Effector CD8-positive, alpha-beta T cell (primary cell): ENCODE measurements at regions not wholly inside any gene's neighbourhood (a gene's known extent, or its start where the extent isn't known, plus 50 kb on each side); places are given as distances from the start of the nearest gene placed in this dataset.

Experiments used
- DNase-seq: peaks from one replicate; lab custom pipeline; 2025; lab: John Stamatoyannopoulos, UW

- DNase-seq = no peak
These were observed 617.9 kb upstream of the MKI67 start for GRCh38 chr10:128744092-128744491.

GRCh38 chr10:128744811-128745305 is 618.6 kb upstream of the MKI67 start:
- DNase-seq = no peak

DNA sequence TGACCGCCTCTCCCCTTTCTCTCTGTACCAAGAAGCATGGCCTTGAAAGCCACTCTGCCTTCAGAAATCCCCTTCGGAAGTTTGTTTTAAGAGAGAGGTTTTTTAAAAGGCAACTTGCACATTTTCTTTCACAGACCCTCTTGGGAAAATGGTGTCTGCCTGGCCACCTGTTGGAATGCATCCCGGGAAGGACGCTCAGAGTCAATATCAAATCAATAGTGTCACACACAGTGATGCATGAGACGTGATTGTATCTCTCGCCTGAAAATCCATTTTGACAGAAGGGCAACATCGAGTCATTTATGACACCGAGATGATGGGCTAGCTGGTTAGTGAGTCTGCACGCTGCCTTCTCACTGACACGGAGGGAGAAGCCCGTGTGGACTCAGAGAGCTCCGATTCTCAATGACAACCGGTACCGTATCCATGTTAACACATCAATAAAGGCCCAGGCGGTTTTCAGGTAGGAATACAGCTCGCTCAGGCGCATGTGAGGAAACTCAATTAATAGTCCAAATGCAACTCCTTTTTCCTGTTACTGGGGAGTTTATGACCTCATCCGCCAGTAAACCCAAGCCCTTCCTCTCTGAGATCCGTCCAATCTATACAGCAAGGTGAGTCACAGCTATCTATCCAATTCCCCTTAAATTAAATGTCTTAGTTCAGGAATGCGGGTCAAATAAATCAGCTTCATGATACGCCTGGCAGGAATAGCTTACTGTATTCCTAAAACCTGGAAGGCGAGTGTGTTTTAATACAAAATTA is 621.5 kb upstream of the MKI67 start:
- no peak for DNase-seq

DNA sequence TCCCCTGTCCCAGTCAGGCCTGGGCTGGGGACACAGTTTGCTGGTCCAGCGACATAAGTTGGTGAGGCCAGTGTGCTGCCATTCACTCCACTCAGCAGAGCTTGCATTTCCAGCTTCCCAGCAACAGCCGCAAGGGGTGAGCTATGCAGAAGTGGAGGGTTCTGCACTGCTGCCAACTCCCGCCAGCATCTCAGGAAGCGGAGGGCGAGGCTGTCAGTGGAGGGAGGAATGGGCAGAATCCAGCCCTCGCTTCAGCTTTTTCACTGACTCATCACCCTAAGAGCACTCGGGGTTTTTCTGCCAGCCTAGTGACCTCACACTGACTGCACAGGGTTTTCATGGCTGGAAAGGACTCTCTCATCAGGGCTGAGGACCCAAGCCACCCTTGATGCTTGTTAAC is 625.1 kb upstream of the MKI67 start:
- DNase-seq = no peak

- no peak for DNase-seq
These were observed 625.6 kb upstream of the MKI67 start for GRCh38 chr10:128751851-128752250.

DNA sequence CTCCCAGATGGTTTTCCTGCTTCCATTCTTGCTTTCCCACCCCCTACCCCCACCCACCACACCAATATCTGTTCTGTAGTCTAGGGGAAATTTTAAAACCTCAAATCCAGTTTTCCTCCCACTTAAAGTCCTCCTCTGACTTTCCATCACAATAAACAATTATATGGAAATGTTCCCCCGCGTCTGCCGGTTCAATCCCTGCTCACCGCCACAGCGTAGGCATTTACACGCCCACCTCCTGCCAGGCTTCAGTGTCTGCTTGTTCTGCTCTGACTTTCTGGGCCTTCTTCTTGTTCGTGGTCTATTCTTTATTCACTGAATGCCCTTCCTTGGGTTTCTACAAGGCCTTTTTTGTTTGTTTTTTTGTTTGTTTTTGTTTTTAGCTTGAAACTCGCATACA is 633.0 kb upstream of the MKI67 start:
- no peak for DNase-seq

DNA sequence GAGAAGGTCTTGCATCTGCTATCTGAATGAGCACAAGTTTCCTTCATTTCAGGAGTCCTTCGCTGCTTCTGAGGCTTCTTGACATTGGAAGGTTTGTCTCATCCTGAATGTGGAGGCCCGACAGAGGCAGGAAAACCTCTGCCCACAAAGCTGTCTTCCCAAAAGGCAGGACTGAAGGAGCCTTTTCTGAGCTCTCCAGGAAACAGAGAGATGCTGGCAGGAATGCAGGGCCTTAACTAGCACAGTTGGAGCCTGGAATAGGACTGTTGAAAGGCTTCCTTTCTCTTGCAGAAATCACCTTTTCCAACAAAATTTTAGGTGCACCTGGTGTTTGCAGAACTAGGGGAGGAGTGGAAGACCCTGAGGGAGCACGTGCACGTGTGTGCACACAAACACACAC is 637.4 kb upstream of the MKI67 start:
- DNase-seq = no peak

DNA sequence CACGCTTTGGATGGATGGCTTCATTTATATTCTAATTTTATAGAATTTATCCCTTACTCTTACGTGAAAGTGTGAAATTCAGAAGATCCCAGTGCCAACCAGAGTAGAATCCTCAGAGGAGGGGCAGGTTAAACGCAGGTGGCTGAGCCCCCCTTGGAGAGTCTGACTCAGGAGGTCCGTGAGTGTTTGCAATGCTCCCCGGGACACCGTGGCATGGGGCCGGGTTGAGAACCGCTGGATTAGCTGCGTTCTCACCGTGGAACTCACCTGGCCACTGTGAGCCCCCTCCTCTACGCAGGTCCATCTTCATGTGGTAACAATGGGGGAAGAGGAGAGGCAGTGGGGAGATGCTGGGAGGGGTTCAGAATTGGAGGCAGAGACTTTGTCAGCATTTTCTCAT is 638.0 kb upstream of the MKI67 start:
- DNase-seq = no peak

DNA sequence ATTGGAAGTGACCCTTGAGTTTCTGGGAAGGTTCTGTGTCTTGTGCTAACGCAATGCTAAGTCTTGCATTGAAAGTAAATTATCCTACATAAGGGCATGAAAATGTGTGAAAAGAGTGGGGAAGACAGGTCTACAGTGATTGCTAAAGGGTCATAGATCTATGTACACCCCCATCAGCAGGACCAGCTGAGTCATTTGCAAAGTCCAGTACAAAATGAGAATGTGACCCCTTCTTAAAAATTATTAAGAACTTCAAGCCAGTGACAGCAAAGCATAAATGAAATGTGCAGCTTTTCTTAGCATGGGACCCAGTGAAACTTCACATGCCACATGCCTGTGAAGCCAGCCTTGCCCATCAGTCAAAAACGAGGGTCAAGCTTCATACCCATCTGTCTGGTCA is 640.7 kb upstream of the MKI67 start:
- no peak for DNase-seq

- DNase-seq = no peak
These were observed 648.8 kb upstream of the MKI67 start for GRCh38 chr10:128774979-128775378.

- no peak for DNase-seq
These were observed 649.5 kb upstream of the MKI67 start for GRCh38 chr10:128775743-128776142.

DNA sequence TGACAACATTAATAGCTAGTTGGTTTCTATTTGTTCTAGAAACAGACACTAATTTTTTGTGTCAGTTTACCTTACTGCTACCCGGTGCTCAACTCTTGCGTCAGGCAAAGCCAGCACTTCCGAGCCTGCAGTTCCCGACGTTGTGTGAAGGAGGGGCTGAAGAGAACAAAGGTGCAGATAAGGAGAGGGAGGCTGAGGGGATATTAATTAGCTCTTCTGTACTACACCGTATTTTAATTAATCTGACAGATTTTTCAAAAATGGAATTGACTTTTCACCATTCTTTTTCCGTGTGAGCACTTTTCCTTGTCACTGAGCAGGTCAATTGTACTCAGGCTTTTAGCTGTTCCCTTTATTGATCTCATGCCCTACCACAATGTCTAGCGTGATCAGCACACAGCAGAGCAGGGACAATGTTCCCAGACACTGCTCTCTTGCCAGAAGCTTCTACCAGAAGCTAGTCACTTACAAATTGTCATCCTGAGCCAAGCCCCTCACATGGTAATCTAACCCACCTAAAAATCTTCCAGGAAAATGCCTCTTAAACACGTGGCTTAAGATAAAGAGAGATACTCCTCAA is 650.5 kb upstream of the MKI67 start:
- DNase-seq = no peak

GRCh38 chr10:128777342-128777741 is 651.1 kb upstream of the MKI67 start:
- no peak for DNase-seq

DNA sequence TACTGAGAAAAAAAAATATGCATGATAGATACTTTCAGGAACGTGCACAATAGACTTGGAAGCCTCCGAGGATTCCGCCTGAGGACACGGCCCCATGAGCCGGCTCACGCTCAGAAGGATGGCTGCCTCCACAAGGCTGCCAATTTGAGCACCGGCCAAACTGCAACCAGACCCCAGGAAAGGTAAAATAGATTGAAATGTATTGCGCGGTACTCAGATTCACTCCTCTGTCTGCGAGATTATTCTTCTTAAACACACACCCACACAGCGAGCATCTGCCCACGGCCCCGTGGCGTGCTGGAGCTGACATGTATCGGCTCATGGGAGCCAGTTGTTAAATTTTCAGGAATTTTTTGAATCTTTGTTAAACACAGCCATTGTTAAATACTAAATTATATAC is 653.2 kb upstream of the MKI67 start:
- no peak for DNase-seq

DNA sequence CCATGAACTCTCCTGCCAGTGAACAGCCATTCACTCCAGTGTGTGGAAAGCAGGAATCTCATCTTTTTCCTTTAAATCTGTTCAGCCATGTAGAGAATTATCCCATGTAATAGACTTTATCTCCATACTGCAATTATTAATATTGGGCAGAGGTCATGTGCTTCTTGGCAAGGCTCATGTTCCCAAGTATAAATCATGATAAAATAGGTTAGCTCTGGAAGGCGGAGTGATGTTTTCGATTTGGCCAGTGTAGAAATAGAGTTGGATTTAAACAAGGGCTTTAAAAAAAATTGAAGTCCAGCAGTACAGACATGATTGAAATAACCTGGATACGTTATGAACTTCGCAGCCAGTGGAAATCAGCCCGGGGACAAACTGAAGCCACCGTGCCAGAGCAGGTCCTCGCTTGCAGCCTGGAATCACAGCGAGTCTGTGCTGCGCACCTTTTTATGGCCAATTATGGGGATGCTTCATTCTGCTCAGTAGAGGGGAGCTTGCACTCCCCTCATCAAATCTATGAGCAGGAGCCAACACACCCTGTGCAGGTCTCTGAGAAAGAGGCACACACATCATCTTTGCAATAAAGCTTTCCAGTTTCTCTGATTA is 654.0 kb upstream of the MKI67 start:
- DNase-seq = no peak

DNA sequence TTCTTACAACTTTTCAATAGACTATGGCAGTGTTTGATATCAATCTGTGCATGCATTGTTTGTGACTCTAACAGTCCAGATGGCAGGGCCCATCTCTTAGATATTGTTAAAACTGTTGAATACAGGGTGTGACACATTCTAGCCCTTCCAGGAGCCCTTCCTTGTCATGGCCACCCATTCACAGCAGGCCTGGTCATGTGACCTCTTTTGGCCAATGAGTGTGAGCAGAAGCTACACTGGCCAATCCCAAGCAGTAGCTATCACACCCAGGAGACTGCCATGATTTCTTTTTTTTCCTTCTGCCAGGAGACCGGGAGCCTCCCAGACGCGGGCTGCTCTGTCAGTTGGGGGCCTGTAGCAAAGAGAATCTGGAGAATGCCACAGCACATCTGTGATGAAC is 655.4 kb upstream of the MKI67 start:
- DNase-seq = no peak

DNA sequence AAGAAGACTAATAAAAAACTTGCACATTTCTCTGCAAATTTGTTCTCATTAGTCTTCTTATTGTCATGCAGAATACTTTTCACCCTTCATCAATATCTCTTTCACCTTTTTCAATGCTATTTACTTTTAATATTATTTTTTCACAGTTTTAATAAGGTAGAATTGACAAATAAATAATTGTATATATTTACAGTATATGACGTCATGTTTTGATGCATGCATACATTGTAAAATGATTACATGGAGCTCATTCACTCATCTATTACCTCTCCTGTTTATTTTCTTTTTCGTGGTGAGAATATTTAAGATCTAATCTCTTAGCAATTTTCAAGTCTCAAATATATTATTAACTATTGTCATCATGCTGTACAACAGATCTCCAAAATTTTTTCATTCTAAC is 658.2 kb upstream of the MKI67 start:
- no peak for DNase-seq

GRCh38 chr10:128792426-128793140 is 666.4 kb upstream of the MKI67 start:
- no peak for DNase-seq

GRCh38 chr10:128793726-128794655 is 667.8 kb upstream of the MKI67 start:
- DNase-seq = no peak

- no peak for DNase-seq
These were observed 670.2 kb upstream of the MKI67 start for GRCh38 chr10:128796396-128796912.

GRCh38 chr10:128802062-128802461 is 665.0 kb upstream of the MGMT start:
- no peak for DNase-seq
